Body of pancreas (tissue), 4 donors: ENCODE measurements at regions not wholly inside any gene's neighbourhood (a gene's known extent, or its start where the extent isn't known, plus 50 kb on each side); places are given as distances from the start of the nearest gene placed in this dataset.

Source experiments
- CTCF ChIP-seq, 7 experiments: fragments of 450-650 bp in 4 of 7; fragments of 200-600 bp in 3 of 7; sonication (generic) in 3 of 7; IDR thresholded peaks; one replicate each; pipeline ENCODE4 v1.5.1; 2016 to 2019; ENCODE audit warnings: antibody characterized with exemption in 7 of 7
- POLR2A ChIP-seq, 3 donors: fragments of 450-650 bp; IDR thresholded peaks; one replicate each; pipeline ENCODE4 v1.6.1; 2016; ENCODE audit warnings: antibody characterized with exemption in 3 of 3, mild to moderate bottlenecking in 2 of 3

GRCh38 chr1:193973428-193973827 lies 787.0 kb upstream of the B3GALT2 start:
- TF ChIP-seq CTCF (IDR thresholded peaks at IDR 0.05) (no peak), POLR2A (IDR thresholded peaks at IDR 0.05) (no peak)
